Osteocyte (in vitro differentiated cells): ENCODE measurements at regions not wholly inside any gene's neighbourhood (a gene's known extent, or its start where the extent isn't known, plus 50 kb on each side); places are given as distances from the start of the nearest gene placed in this dataset.

Experiments used
- DNase-seq: peaks from one replicate; pipeline ENCODE4 v3.0.0; 2021; ENCODE audit warnings: mixed read lengths; ENCODE audit not compliant: unreplicated experiment; ENCODE audit errors: extremely low spot score
- H3K27ac Mint-ChIP-seq: one replicate; pipeline ENCODE4 v1.8.0; 2021; ENCODE audit warnings: mild to moderate bottlenecking, mixed read lengths; ENCODE audit not compliant: unreplicated experiment
- H3K27me3 Mint-ChIP-seq: one replicate; pipeline ENCODE4 v1.8.0; 2021; ENCODE audit warnings: mixed read lengths; ENCODE audit not compliant: unreplicated experiment
- H3K36me3 Mint-ChIP-seq: one replicate; pipeline ENCODE4 v1.8.0; 2021; ENCODE audit warnings: mixed read lengths; ENCODE audit not compliant: unreplicated experiment
- H3K4me1 Mint-ChIP-seq: one replicate; pipeline ENCODE4 v1.8.0; 2021; ENCODE audit warnings: mixed read lengths; ENCODE audit not compliant: unreplicated experiment
- H3K4me3 Mint-ChIP-seq: one replicate; pipeline ENCODE4 v1.8.0; 2021; ENCODE audit warnings: mild to moderate bottlenecking, moderate library complexity, mixed read lengths; ENCODE audit not compliant: unreplicated experiment
- H3K9me3 Mint-ChIP-seq: one replicate; pipeline ENCODE4 v1.8.0; 2021; ENCODE audit warnings: mixed read lengths; ENCODE audit not compliant: unreplicated experiment
- CTCF ChIP-seq: fragments of 200-600 bp; sonication (generic); IDR thresholded peaks from 2 replicates; pipeline ENCODE4 v1.5.0; 2021; ENCODE audit warnings: antibody characterized with exemption, mild to moderate bottlenecking, moderate library complexity

DNA sequence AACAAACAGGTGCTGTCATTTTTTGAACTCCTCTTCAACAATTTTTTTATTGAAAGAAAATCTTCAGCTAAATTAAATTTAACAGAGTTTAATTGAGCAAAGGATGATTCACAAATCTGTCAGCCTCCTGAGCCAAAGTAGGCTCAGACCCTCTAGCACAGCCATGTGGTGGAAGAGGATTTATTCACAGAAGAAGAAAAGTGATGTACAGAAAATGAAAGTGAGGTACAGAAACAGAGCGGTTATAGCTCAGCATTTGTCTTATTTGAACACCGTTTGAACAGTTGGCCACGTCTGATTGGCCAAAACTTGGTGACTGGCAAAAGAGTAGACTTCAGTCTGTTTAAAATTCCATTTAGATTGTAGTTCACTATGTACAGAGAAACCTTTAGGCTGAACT, 217.3 kb downstream of the SPANXN1 start:
- no peaks in the 10 kb centered on the region for H3K36me3 Mint-ChIP-seq

DNA sequence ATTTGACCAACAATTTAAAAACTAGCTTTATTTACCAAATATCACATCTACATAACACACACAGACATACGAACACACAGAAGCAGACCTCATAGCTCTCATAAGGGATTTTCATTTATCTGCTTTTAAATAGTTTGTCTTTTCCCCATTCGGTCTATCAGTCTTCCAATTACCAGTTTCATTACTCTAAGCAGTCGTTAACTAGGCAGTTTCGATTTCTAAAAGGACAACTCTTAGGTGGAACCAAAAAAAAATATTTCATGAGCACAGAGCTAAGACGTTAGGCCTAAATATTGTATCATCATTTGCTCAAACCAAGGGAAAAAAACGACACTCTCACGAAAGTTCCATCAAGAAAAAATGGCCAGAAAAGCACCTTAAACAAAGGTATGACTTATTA, 228.4 kb downstream of the SPANXN1 start:
- Mint-ChIP-seq H3K36me3 (no peaks in the 10 kb centered on the region), H3K27ac (no peak overlapping the region), H3K27me3 (no peaks in the 10 kb centered on the region), H3K4me1 (no peaks in the 10 kb centered on the region), H3K4me3 (no peak overlapping the region), H3K9me3 (peaks cover 39% of the 10 kb centered on the region)
- DNase-seq = no peak
- no peak for TF ChIP-seq CTCF

More for the DNA sequence above, 217.3 kb downstream of the SPANXN1 start:
- H3K27ac Mint-ChIP-seq = no peak overlapping the region
- H3K9me3 Mint-ChIP-seq = peaks cover 44% of the 10 kb centered on the region
- no peak for DNase-seq
- H3K4me3 Mint-ChIP-seq = no peak overlapping the region
- no peaks in the 10 kb centered on the region for H3K27me3 Mint-ChIP-seq
- no peak for TF ChIP-seq CTCF
- H3K4me1 Mint-ChIP-seq = no peaks in the 10 kb centered on the region

DNA sequence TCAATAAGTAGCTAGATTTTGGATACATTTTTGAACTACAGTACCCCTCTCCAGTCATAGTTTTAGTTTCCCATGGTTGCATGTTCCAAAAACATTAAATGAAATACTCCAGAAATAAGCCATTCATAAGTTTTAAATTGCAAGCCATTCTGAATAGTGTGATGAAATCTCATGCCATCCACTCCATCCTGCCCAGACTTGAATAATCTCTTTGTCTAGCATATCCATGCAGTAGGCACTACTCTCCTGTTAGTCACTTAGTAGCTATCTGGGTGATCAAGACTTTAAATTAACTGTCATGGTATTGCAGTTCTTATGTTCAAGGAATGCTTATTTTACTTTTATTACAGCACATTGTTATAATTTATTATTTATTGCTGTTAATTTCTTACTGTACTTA, 237.4 kb downstream of the SPANXN1 start:
- H3K4me3 Mint-ChIP-seq = no peak overlapping the region
- TF ChIP-seq CTCF = no peak

DNA sequence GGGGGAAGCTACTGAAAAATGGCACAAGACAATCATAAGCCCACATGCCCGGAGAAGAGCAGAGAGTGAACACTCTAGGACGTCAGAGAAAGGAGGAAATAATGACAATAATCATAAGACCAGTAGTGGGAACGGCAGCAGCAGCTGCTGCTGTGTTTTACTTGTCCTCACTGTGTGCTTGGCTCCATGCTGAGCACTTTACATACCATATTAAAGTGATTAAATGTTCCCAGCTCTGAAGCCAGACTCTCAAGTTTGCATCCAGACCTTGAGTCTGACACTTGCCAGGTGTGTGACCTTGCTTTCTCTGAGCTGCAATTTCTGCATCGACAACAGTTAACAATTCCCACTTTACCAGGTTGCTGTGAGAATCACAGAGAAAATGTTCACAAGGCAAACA, 255.4 kb downstream of the SPANXN1 start:
- Mint-ChIP-seq H3K9me3 (peaks cover 52% of the 10 kb centered on the region), H3K4me1 (no peaks in the 10 kb centered on the region), H3K27me3 (no peaks in the 10 kb centered on the region), H3K27ac (no peak overlapping the region), H3K4me3 (no peak overlapping the region), H3K36me3 (no peaks in the 10 kb centered on the region)
- no peak for TF ChIP-seq CTCF
- DNase-seq = no peak

More for the DNA sequence above, 237.4 kb downstream of the SPANXN1 start:
- no peak for DNase-seq
- Mint-ChIP-seq H3K27ac (no peak overlapping the region), H3K4me1 (no peaks in the 10 kb centered on the region), H3K27me3 (no peaks in the 10 kb centered on the region), H3K36me3 (no peaks in the 10 kb centered on the region), H3K9me3 (peaks cover 55% of the 10 kb centered on the region)

GRCh38 chrX:145506214-145506613, 258.9 kb downstream of the SPANXN1 start:
- no peak overlapping the region for H3K27ac Mint-ChIP-seq
- H3K36me3 Mint-ChIP-seq = no peaks in the 10 kb centered on the region
- TF ChIP-seq CTCF = no peak
- no peaks in the 10 kb centered on the region for H3K27me3 Mint-ChIP-seq
- H3K9me3 Mint-ChIP-seq = peaks cover 46% of the 10 kb centered on the region
- no peak overlapping the region for H3K4me3 Mint-ChIP-seq
- H3K4me1 Mint-ChIP-seq = no peaks in the 10 kb centered on the region
- no peak for DNase-seq
